HG02623 (cell line): ENCODE measurements at regions not wholly inside any gene's neighbourhood (a gene's known extent, or its start where the extent isn't known, plus 50 kb on each side); places are given as distances from the start of the nearest gene placed in this dataset.
"Not testable (repeated sequence)": the region's sequence is repeated elsewhere in the genome, so short reads cannot be mapped to it uniquely, and the experiment has no call there.

ENCODE experiments used
- ATAC-seq: cut with Tn5 transposase; IDR thresholded peaks from one replicate; pipeline ENCODE4 v1.9.1; 2021; ENCODE audit warnings: moderate library complexity; ENCODE audit not compliant: unreplicated experiment

DNA sequence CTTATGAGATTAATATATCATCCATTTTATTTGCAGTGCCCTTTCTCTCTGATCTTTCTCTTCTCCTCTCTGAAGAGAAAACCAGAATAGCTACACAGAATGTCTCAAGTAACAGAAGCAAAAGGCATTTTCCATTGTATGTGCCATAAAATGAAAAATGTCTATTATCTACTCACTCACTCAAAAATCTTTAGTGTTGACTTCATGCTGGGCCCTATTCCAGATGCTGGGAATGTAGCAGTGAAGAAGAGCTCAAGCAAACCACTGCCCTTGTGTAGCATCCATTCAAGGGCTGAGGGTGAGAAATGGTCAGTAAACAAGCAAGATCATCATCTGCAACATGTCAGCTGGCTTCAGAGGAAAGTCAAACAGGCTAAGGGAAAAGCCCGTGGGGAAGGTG, 427.7 kb downstream of the METTL4 start:
- no peak for ATAC-seq

DNA sequence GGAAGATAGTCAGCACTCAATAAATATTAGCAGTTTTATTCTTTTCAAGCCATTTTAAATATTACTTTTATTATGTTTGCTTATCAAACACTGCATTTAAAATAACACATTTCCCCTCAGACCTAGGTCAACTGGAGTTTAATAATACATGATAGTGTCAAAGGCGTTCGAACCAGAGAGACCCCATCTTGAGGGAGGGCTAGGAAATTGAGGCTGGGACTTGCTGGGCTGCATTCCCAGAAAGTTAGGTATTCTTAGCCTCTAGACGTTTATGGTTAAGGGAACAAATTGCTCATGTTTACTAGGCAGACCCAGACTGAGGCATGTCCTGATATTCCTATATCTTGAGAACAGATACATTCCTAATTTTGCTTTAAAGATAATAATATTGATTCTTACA, 426.5 kb downstream of the METTL4 start:
- ATAC-seq = no peak

DNA sequence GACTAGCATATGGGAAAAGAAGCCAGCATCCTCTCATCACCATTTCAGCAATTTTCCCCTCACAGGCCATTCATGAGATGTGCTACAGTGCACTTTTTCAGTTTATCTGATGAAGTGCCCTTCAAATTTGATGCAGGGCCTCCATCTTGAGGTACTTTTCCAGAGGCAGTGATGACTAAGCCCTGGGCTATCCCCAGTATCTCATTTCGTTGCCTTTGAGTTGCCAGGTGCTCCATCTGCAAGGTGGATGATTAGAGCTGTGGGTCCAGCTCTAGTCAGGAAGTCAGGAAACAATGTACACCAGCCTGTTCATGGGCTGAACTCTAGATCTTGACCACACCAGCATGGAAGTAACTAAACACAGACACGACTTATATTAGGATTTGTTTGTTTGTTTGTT, 425.2 kb downstream of the METTL4 start:
- no peak for ATAC-seq

DNA sequence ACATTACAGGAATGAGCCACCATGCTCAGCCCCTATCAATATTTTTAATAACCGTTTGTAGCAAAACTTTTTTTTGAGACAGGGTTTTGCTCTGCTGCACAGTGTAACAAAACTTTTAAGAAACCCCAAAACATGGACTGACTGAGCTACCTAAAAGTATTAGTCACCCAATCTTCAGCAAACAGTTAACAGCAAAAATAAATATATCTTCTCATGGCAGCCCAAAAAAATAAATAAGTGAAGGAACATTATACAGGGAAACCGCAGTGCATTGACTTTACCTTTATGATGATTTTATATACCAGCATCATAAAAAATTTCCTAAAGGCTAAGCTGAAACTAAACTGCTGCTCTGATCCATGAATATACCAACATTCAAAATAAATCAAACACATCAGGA, 424.6 kb downstream of the METTL4 start:
- no peak for ATAC-seq

DNA sequence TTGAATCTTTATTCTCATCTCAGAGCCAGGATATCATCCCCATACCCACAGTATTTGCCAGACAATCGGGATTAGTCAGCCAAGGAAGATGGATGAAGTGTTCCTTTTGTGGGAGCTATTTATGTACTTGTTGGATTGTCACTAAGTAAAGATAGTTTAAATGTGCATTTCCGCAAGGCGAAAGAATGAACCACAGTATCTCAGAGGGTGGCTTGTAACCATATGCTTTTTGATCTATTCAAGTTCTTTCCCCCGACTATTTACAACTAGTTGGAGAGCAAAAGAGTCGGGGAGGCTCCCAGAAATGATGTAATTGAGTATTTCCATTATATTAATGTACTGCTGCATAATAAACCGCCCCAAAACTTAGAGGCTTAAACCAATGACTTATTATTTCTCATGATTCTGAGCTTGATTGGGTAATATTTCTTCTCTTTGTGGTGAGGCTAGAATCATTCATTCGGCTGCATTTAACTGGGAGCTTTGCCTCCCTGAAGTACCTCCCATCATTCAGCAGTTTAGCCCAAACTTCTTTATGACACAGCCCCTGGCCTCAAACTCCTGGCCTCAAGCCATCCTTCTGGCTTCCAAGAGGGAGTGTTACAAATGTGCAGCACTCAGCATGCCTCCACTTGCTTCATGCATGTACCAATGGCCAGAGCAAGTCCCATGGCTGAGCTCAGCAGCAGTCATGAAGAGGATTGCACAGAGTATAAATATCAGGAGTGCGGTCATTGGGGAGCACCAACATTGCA, 423.7 kb downstream of the METTL4 start:
- ATAC-seq = no peak

DNA sequence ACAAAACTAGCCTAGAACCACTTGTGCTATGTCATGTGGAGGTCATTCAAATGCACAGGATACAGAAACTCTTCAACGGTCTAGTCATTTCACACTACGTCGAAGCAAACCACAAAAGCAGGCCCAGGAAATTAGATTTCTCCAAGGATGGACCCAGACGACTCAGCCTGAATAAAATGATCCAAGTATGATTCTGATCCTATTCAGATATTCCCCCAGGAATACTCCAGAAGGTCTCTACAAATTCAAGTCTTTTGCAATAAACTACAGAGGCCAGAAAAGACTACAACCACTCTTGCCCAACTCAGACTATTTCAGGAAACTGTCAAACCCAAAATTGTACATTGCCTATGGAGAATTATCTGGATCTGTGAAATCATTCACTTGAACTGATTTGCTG, 422.5 kb downstream of the METTL4 start:
- no peak for ATAC-seq

DNA sequence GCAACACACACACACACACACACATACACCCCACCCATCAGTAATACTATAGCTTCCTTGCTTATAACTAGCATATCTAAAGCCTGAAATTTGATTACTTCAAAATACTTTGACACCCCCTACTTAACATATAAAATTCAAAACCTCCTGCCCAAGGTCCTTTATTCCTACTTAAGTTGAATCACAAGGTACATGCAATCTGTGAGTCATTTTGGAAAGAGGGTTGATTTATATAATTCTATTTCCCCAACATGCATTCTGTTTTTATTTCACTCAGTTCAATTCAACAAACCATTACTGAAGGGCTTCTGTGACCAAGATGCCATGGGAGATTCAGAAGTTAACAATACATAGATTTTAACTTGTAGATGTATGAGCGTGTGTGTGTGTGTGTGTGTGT, 420.7 kb downstream of the METTL4 start:
- no peak for ATAC-seq

DNA sequence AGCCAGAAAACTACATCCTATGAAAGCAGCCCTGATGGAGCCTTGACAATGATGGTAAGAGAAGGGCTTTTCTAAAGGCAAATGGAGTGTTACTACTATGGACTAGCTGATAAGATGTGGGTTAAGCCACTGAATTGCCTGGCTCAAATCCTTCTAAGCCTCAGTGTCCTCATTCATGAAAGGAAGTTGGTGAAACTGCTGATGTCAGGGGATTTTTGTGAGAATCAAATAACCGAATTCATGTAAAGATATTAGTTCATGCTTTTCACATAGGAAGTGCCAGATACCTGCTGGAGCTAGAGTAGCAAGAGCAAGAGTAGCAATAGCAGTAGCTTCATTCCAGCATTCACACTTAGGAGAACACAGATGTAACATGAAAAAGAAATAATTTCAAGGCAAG, 417.0 kb downstream of the METTL4 start:
- ATAC-seq = no peak

DNA sequence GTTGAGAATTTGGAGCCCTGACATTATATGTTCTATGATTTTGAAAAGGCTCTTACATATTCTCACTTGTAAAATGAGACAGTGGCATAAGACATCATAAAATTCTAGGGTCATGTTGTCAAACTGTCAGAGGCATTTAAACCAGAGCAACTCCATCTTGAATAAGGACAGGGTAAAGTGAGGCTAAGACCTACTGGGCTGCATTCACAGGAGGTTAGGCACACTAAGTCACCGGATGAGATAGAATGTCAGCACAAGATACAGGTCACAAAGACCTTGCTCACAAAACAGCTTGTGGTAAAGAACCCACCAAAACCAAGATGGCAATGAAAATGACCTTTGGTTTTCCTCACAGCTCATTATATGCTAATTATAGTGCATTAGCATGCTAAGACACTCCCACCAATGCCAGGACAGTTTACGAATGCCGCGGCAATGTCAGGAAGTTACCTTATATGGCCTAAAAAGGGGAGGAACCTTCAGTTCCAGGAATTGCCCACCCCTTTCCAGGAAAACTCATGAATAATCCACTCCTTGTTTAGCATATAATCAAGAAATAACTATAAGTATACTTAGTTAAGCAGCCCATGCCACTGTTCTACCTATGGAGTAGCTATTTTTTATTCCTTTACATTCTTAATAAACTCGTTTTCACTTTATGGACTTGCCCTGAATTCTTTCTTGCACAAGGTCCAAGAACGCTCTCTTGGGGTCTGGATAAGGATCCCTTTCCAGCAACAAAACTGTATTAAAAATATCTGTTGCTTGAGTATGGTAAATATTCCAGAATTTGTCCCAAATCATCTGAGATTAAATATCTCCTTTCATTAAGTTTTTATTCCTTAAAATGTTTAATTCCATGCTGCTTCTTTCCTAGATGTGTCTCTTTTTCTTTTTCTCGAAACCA, 406.4 kb downstream of the METTL4 start:
- ATAC-seq = no peak

DNA sequence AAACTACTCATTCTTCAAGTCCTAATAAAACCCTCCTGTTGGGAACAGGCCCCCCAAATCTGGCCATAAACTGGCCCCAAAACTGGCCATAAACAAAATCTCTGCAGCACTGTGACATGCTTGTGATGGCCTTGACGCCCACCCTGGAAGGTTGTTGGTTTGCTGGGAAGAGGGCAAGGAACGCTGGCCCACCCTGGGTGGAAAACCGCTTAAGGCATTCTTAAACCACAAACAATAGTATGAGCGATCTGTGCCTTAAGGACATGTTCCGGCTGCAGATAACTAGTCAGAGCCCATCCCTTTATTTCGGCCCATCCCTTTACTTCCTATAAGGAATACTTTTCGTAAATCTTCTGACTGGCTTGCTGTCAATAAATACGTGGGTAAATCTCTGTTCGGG, 404.4 kb downstream of the METTL4 start:
- ATAC-seq = not testable (repeated sequence)

DNA sequence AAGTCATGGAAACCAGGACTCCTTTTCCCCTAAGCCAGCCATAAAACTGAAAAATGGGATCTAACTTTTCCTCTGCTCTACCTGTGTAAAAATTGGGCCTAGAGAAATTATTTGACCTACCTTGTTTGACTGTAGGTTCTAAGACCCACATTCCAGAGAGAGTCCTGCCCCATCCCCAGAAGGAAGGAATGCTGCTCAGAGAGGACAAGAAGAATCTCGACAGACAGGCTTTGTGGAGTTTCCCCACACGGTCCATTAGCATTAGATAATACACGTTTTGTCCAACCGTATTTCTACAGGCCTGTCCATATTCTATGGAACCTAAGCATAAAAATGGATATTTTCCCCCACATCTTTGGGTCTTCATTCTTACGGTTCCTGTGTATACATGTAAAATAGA, 403.3 kb downstream of the METTL4 start:
- no peak for ATAC-seq

DNA sequence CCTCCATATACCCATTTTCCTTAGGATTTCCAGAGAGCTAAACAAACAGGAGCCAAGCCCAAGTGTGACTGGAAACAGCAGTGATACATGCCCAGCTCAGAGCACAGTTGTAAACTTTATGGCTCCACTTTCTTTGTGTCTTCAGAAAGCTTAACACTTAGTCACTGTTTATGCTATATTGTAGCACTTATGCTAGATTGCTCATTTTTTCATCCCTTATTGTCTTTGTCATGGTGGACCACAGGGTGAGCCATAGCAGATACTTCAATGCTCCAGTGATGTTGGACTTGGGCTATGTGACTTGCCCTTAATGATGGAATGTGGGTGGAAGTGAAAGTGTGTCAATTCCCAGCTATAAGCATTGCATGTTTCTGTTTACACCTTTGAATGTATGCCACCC, 401.6 kb downstream of the METTL4 start:
- no peak for ATAC-seq

DNA sequence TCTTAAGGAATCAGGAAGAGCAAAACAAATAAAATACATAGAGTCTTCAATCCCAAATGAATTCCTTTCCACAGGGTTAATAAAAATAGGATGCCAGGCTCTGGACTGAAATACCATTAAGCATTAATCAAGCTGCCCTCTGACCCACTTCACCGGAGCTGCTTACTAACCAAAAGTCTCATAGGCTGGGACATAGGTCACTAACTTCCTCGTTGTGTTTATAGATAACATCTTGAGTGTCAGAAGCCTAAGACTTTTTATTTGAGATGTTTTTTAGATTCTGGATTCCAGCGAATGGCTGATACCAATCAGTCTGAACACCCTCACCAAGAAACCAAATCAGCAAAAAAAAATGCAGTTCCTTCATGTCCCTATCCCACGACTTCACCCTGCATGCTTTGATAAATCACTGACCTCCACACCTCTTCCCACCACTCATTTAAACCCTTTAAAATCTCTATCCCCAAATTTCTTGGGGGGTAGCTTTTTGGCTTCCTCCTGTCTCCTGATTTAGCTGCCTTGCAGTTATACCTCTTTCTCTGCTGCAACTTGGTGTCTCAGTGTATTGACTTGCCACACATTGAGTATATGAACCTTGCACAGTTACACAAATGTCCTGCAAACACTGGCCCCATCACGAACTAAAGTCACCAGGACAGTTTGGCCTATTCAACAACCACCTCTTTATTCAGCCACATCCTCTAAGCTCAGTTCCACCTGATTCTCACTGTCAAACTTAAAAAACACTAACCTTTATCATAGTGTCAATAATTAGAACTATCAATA, 399.3 kb downstream of the METTL4 start:
- ATAC-seq = no peak

DNA sequence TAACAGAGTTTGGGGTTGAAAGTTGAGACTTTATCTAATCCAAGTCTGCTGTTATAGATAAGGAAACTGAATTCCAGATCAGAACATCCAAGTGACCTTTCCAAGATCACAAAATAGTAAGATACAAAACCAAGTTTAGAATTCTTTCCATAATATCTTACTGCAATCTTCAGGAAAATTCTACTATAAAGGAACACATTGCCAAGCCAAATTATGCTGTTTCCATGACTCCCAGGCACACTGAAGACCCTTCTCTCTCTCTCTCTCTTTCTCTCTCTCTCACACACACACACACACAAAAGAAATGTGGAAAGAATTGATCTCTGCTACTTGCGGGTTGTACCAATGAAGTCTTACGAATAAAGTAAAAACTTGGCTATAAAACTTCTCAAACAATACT, 398.4 kb downstream of the METTL4 start:
- ATAC-seq = no peak

DNA sequence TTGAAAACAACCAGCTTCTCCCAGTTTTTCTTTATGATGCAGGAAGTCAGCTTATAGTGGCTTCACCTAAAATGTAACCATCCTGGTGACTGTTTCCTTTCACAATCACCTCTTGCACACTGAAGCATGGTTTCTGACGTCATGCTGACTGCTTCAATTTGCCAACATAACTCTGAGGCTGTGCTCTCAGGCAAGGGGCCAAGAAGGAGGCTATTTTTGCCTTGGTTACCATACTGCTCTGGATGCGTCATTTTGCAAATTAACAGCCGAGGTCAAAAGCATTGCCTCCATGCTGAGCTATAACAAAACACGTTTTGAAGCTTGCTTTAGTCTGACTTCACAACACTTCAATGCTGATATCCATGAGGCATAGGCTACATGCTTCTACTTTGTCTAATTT, 397.8 kb downstream of the METTL4 start:
- no peak for ATAC-seq

DNA sequence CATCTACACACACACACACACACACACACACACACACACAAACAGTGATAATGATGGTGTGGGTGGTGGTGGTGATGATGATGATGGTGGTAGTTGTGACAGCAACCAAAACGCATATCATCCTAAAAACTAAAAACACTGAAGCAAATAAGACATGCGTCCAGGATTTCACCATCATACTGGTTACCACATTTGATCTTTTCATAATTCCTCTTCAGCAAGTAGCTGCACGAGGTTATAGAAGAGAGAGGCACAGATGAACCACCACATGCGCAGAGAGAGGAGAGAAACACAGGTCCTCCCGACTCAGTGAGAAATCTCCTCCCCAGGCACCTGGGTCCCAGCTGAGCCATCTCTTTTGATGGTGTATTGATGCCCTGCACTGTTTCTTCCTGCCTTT, 393.3 kb downstream of the METTL4 start:
- ATAC-seq = no peak

DNA sequence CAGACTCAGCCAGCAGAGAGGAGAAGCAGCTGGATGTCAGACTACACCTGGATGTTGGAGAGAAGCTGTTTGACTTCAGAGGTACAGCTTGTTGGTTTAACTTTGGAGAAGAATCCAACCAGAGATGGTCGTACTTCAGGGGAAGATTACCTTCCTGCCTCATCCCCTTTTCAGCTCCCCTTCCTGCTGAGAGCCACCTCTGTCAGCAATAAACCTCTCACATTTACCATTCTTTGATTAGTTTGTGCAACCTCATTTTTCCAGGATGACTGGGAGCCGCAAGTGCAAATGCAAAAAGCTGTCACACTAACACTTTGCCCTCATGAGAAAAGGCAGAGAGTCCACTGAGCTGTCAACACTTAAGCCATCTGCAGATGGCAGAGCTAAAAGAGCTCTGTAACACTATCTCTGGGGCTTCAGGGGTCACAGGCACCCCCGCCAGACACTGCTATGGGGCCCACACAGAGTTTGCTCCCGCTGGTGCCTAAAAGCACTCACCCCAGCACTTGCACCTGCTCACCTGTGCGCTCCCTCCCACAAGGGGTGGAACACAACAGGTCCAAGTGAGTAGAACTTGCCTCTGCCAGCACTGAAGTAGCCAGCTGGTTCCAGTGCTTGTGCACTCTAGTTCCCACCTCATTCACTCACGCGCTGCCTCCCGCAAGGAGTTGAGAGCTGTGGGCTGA, 391.7 kb downstream of the METTL4 start:
- ATAC-seq = no peak

DNA sequence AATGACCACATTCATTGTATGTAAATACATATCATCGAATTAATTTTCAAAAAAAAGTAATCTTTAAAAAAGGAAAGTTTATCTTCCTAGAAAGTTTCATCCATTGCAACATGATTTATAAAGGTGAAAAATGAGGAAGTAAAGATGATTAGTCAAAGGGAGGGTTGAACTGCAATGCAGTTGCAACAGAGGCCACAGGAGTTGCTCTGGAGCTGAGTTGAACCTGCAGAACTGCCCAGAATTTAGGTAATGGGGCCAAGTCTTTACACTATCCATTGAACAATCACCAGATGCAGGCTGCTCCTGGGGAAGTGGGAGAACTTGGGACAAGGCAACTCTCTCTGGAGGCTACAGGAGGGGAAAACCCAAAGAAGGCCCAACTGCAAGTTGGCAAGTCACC, 390.7 kb downstream of the METTL4 start:
- no peak for ATAC-seq

DNA sequence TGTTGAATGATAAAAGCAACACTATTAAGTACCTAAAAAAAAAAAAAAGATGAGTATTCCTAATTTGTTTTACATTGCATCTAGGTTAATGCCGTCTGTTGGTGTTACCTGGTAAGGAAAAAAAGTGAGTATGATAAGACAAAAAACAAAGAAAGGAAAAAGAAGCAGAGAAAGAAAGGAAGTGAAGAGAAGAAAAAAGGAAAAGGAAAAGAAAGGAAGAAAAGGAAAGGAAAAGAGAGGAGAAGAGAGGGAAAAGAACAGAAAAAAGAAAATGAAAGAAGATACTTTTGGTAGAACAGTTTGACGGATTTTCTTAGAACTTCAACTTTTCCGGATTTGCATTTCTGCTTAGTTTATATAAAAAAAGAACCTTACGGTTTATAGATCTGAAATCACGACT, 387.9 kb downstream of the METTL4 start:
- no peak for ATAC-seq

DNA sequence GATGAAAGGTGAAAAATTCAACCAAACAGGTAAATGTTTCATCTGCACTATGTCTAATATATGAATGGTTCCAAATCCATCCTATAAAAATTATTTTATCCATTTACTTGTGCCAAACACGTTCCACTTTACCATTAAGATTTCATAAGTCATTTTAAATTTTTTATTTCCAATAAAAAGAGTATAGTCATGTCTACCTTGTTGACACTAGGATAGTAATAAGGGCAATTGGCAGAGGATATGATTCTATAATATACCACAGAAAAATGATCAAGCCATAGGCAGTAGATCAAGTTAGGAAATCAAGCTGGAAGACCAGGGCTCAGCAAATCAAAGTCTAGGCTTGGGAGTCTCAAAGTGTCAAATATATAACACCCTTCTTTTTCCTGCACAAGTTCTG, 384.3 kb downstream of the METTL4 start:
- no peak for ATAC-seq

DNA sequence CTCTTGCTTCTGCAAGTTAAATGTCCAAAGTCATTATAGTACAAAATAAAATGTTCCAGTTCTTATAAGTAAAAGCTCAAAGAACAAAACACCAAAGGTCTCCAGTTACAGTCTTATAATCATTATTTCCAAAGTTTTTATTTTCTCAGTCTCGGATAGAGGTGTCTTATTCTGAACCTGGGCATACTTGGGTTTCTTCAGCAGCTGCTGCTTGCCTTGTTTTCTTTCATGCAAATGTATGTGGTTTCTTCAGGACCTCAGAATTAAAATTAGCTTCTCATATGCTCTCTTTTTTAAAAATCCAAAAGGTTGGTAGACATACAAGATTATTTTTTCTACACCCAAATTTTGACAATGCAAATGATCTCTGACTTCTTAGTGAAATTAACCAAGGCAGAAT, 383.0 kb downstream of the METTL4 start:
- no peak for ATAC-seq
